HG02623 (cell line): ENCODE measurements at regions not wholly inside any gene's neighbourhood (a gene's known extent, or its start where the extent isn't known, plus 50 kb on each side); places are given as distances from the start of the nearest gene placed in this dataset.

Experiments used
- ATAC-seq: cut with Tn5 transposase; IDR thresholded peaks from one replicate; pipeline ENCODE4 v1.9.1; 2021; ENCODE audit warnings: moderate library complexity; ENCODE audit not compliant: unreplicated experiment

GRCh38 chr2:156647377-156648010, 211.3 kb downstream of the GPD2 start:
- ATAC-seq, result no peak

- ATAC-seq, result no peak
Measured at GRCh38 chr2:156648522-156648921, 212.3 kb downstream of the GPD2 start.

GRCh38 chr2:156649596-156649995, 213.4 kb downstream of the GPD2 start:
- ATAC-seq, result no peak

GRCh38 chr2:156652691-156653090, 216.5 kb downstream of the GPD2 start:
- no peak for ATAC-seq

- ATAC-seq, result no peak
Measured at GRCh38 chr2:156653675-156654074, 217.5 kb downstream of the GPD2 start.

GRCh38 chr2:156657809-156658208, 221.6 kb downstream of the GPD2 start:
- no peak for ATAC-seq

- ATAC-seq, result no peak
Measured at GRCh38 chr2:156659694-156660093, 223.5 kb downstream of the GPD2 start.

GRCh38 chr2:156663757-156664409, 227.7 kb downstream of the GPD2 start:
- ATAC-seq, result peak; percentile 74

GRCh38 chr2:156666130-156666785, 230.1 kb downstream of the GPD2 start:
- ATAC-seq, result no peak

GRCh38 chr2:156670104-156670503, 233.9 kb downstream of the GPD2 start:
- no peak for ATAC-seq

GRCh38 chr2:156671706-156672361, 235.7 kb downstream of the GPD2 start:
- no peak for ATAC-seq

- no peak for ATAC-seq
Measured at GRCh38 chr2:156672556-156673332, 236.6 kb downstream of the GPD2 start.

GRCh38 chr2:156673333-156673615, 237.1 kb downstream of the GPD2 start:
- ATAC-seq, result no peak

GRCh38 chr2:156673981-156674380, 237.8 kb downstream of the GPD2 start:
- ATAC-seq, result no peak

- no peak for ATAC-seq
Measured at GRCh38 chr2:156675896-156676295, 239.7 kb downstream of the GPD2 start.

- ATAC-seq, result no peak
Measured at GRCh38 chr2:156679820-156680219, 243.6 kb downstream of the GPD2 start.

- no peak for ATAC-seq
Measured at GRCh38 chr2:156680266-156680665, 244.1 kb downstream of the GPD2 start.

- ATAC-seq, result no peak
Measured at GRCh38 chr2:156687126-156687525, 250.9 kb downstream of the GPD2 start.

GRCh38 chr2:156687715-156688114, 251.5 kb downstream of the GPD2 start:
- ATAC-seq, result no peak

GRCh38 chr2:156689939-156690338, 253.8 kb downstream of the GPD2 start:
- ATAC-seq, result no peak

- ATAC-seq, result no peak
Measured at GRCh38 chr2:156691014-156691413, 254.8 kb downstream of the GPD2 start.
